ENCODE measurements at regions not wholly inside any gene's neighbourhood (a gene's known extent, or its start where the extent isn't known, plus 50 kb on each side); places are given as distances from the start of the nearest gene placed in this dataset.

DNA sequence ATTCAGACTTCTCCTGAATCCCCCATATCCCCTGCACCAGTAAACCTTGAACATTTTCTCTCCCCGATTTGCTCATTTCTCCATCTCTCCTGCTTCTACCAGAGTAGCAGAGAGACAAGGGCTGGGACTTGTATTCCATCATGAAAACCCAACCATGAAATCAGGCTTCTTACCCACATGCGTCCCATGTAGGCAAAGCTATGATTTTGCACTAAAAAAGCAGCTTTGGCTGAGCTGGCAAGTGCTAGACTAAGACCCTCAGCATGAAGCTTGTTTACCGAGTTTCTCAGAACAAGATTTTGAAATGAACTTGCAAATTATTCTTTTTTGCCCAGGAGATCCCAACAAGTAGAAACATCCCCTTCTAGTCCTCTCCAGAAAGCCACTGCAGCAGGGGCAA, 80.3 kb upstream of the RFLNA start:
- no peak for TF ChIP-seq CTCF (IDR thresholded peaks at IDR 0.05)
- TF ChIP-seq EP300 (IDR thresholded peaks at IDR 0.05): no peak
- no peak for TF ChIP-seq POLR2A (IDR thresholded peaks at IDR 0.05)

All from tibial nerve (tissue), 4 donors.